IMR-90 (cell line): ENCODE measurements at regions not wholly inside any gene's neighbourhood (a gene's known extent, or its start where the extent isn't known, plus 50 kb on each side); places are given as distances from the start of the nearest gene placed in this dataset.

Source experiments
- ATAC-seq: fragments of 200-7000 bp; cut with Tn5 transposase; 2 replicates; pipeline ENCODE4 v1.9.1; 2020; ENCODE audit warnings: low read depth, mild to moderate bottlenecking, moderate library complexity
- BruUV-seq: library from RNA; stranded (reverse); fragments of 400-500 nt; replicated peaks from 2 replicates; lab custom pipeline; 2021; lab: Mats Ljungman, UMichigan
- CTCF ChIA-PET: fragments of 300-600 bp; formaldehyde crosslinking; extraction: SDS; loops from one replicate; lab custom pipeline; 2021; ENCODE audit warnings: antibody characterized with exemption; lab: Yijun Ruan, JAX
- POLR2A ChIA-PET: fragments of 300-600 bp; sonication (Branson Sonifier 250); formaldehyde crosslinking; loops from one replicate; lab custom pipeline; 2022; ENCODE audit warnings: antibody characterized with exemption; ENCODE audit not compliant: unreplicated experiment; lab: Charles Lee
- DNase-seq: peaks from one replicate; pipeline ENCODE4 v3.0.0; 2013
- H2AFZ ChIP-seq: replicated peaks from 2 replicates; pipeline ENCODE3; 2013; ENCODE audit warnings: low read length, mild to moderate bottlenecking; ENCODE audit not compliant: poor library complexity
- H2AK5ac ChIP-seq: 2 replicates; pipeline ENCODE4 v1.6.1; 2013; ENCODE audit warnings: low read depth, low read length, inconsistent platforms
- H2AK9ac ChIP-seq: replicated peaks from 2 replicates; pipeline ENCODE3; 2013; ENCODE audit warnings: mild to moderate bottlenecking, low read depth, low read length, moderate library complexity; ENCODE audit not compliant: poor library complexity
- H2BK120ac ChIP-seq: 2 replicates; pipeline ENCODE4 v1.6.1; 2013; ENCODE audit warnings: low read depth, low read length, inconsistent platforms
- H2BK15ac ChIP-seq: 3 replicates; pipeline ENCODE4 v1.6.1; 2013; ENCODE audit warnings: low read depth, low read length, inconsistent platforms
- H2BK20ac ChIP-seq: 2 replicates; pipeline ENCODE4 v1.6.1; 2013; ENCODE audit warnings: low read depth, mild to moderate bottlenecking, inconsistent platforms, low read length, moderate library complexity
- H2BK5ac ChIP-seq: 2 replicates; pipeline ENCODE4 v1.6.1; 2013; ENCODE audit warnings: mild to moderate bottlenecking, low read depth, low read length, inconsistent platforms; ENCODE audit not compliant: poor library complexity, severe bottlenecking
- H3K14ac ChIP-seq: replicated peaks from 2 replicates; pipeline ENCODE4 v1.6.1; 2013; ENCODE audit warnings: low read depth, low read length, inconsistent platforms
- H3K18ac ChIP-seq: 2 replicates; pipeline ENCODE4 v1.6.1; 2013; ENCODE audit warnings: low read depth, low read length, control low read depth
- H3K23ac ChIP-seq: 2 replicates; pipeline ENCODE4 v1.6.1; 2013; ENCODE audit warnings: low read depth, low read length, inconsistent platforms
- H3K27ac ChIP-seq: 2 replicates; pipeline ENCODE4 v1.5.1; 2013; ENCODE audit warnings: mild to moderate bottlenecking, control low read depth, low read length; ENCODE audit not compliant: insufficient read depth
- H3K27me3 ChIP-seq: 2 replicates; pipeline ENCODE4 v1.6.1; 2013; ENCODE audit warnings: low read length; ENCODE audit not compliant: control insufficient read depth, insufficient read depth
- H3K36me3 ChIP-seq: 2 replicates; pipeline ENCODE4 v1.6.1; 2013; ENCODE audit warnings: low read length, mixed read lengths; ENCODE audit not compliant: control insufficient read depth, insufficient read depth
- H3K4ac ChIP-seq: 2 replicates; pipeline ENCODE4 v1.6.1; 2013; ENCODE audit warnings: low read depth, low read length, inconsistent platforms
- H3K4me1 ChIP-seq: 2 replicates; pipeline ENCODE4 v1.6.1; 2013; ENCODE audit warnings: low read length, mixed read lengths; ENCODE audit not compliant: control insufficient read depth, insufficient read depth
- H3K4me2 ChIP-seq: 2 replicates; pipeline ENCODE4 v1.6.1; 2013; ENCODE audit warnings: low read depth, mild to moderate bottlenecking, control low read depth, low read length, moderate library complexity
- H3K4me3 ChIP-seq: 2 replicates; pipeline ENCODE4 v1.5.1; 2013; ENCODE audit warnings: low read depth, mild to moderate bottlenecking, control low read depth, low read length, moderate library complexity; ENCODE audit not compliant: insufficient read depth
- H3K56ac ChIP-seq: 2 replicates; pipeline ENCODE4 v1.6.1; 2013; ENCODE audit warnings: low read length, inconsistent platforms; ENCODE audit not compliant: insufficient read depth; ENCODE audit errors: extremely low read depth
- H3K79me1 ChIP-seq, 2 experiments: 2 replicates each; pipeline ENCODE4 v1.6.1; 2013; ENCODE audit warnings: low read length in 2 of 2, inconsistent platforms in 1 of 2, low read depth in 1 of 2
- H3K9ac ChIP-seq: 2 replicates; pipeline ENCODE4 v1.6.1; 2013; ENCODE audit warnings: low read depth, low read length, control low read depth
- H3K9me1 ChIP-seq: 2 replicates; pipeline ENCODE4 v1.6.1; 2013; ENCODE audit warnings: low read length, inconsistent platforms; ENCODE audit not compliant: insufficient read depth
- H3K9me3 ChIP-seq: 2 replicates; pipeline ENCODE4 v1.6.1; 2013; ENCODE audit warnings: low read length; ENCODE audit not compliant: control insufficient read depth, insufficient read depth
- H4K20me1 ChIP-seq: 2 replicates; pipeline ENCODE4 v1.6.1; 2013; ENCODE audit warnings: low read length, inconsistent platforms; ENCODE audit not compliant: insufficient read depth
- H4K5ac ChIP-seq: 2 replicates; pipeline ENCODE4 v1.6.1; 2013; ENCODE audit warnings: mild to moderate bottlenecking, low read depth, low read length, control low read depth
- H4K8ac ChIP-seq, 2 experiments: 2 replicates each; pipeline ENCODE4 v1.6.1; 2013; ENCODE audit warnings: low read depth in 2 of 2, low read length in 2 of 2, control low read depth in 1 of 2, inconsistent platforms in 1 of 2
- H4K91ac ChIP-seq: 2 replicates; pipeline ENCODE4 v1.6.1; 2013; ENCODE audit warnings: low read depth, low read length, inconsistent platforms; ENCODE audit not compliant: insufficient read depth
- BHLHE40 ChIP-seq: fragments of 150-350 bp; IDR thresholded peaks from 2 replicates; pipeline ENCODE4 v1.6.1; 2016; ENCODE audit warnings: mild to moderate bottlenecking, low read depth, low read length
- CEBPB ChIP-seq: IDR thresholded peaks from 2 replicates; pipeline ENCODE4 v1.6.1; 2012; ENCODE audit warnings: low read depth, low read length, improper control_type of control experiment
- CHD1 ChIP-seq: IDR thresholded peaks from 2 replicates; pipeline ENCODE4 v1.6.1; 2012; ENCODE audit warnings: low read depth, low read length, improper control_type of control experiment
- FOS ChIP-seq: fragments of 150-350 bp; IDR thresholded peaks from 2 replicates; pipeline ENCODE4 v1.6.1; 2016; ENCODE audit warnings: low read depth, low read length
- MAFK ChIP-seq: IDR thresholded peaks from 2 replicates; pipeline ENCODE4 v1.6.1; 2012; ENCODE audit warnings: low read depth, low read length, improper control_type of control experiment
- MAZ ChIP-seq: IDR thresholded peaks from 2 replicates; pipeline ENCODE4 v1.6.1; 2012; ENCODE audit warnings: low read depth, mild to moderate bottlenecking, low read length, improper control_type of control experiment, moderate library complexity, borderline replicate concordance
- MXI1 ChIP-seq: IDR thresholded peaks from 2 replicates; pipeline ENCODE4 v1.6.1; 2012; ENCODE audit warnings: low read depth, mild to moderate bottlenecking, low read length, moderate library complexity, borderline replicate concordance
- NFE2L2 ChIP-seq: fragments of 150-350 bp; IDR thresholded peaks from 2 replicates; pipeline ENCODE4 v1.6.1; 2016; ENCODE audit warnings: low read depth, mild to moderate bottlenecking, low read length
- POLR2A ChIP-seq: IDR thresholded peaks from 2 replicates; pipeline ENCODE4 v1.6.1; 2012; ENCODE audit warnings: mild to moderate bottlenecking, low read depth, low read length
- RAD21 ChIP-seq: IDR thresholded peaks from 2 replicates; pipeline ENCODE4 v1.6.1; 2012; ENCODE audit warnings: low read length, improper control_type of control experiment
- RCOR1 ChIP-seq: IDR thresholded peaks from 2 replicates; pipeline ENCODE4 v1.6.1; 2012; ENCODE audit warnings: mild to moderate bottlenecking, low read length, improper control_type of control experiment; ENCODE audit not compliant: insufficient replicate concordance
- RFX5 ChIP-seq: IDR thresholded peaks from 2 replicates; pipeline ENCODE4 v1.8.0; 2012; ENCODE audit warnings: low read depth, mild to moderate bottlenecking, low read length, moderate library complexity
- SMC3 ChIP-seq: fragments of 150-350 bp; IDR thresholded peaks from 2 replicates; pipeline ENCODE4 v1.6.1; 2016; ENCODE audit warnings: low read depth, mild to moderate bottlenecking, antibody characterized with exemption, low read length, moderate library complexity
- dilution Hi-C: fragments of 300-500 bp; cut with HindIII; formaldehyde crosslinking; loops from one replicate; pipeline ENCODE4 v1.14.3; 2018; ENCODE audit warnings: low sequenced_read_pairs; ENCODE audit not compliant: unreplicated experiment
- in situ Hi-C: fragments of 300-500 bp; cut with MboI; formaldehyde crosslinking; loops from 3 replicates; pipeline ENCODE4 v1.14.3; 2019; ENCODE audit warnings: low sequenced_read_pairs, inconsistent platforms, mixed read lengths
- intact Hi-C: fragments of 100-400 bp; cut with micrococcal nuclease; formaldehyde crosslinking; loops from 2 replicates; pipeline ENCODE4 v1.10.0; 2022
- TF ChIP-seq, protein P1 (sequence below): fragments of 150-350 bp; IDR thresholded peaks from 2 replicates; pipeline ENCODE4 v1.6.1; 2016; ENCODE audit warnings: low read depth, mild to moderate bottlenecking, low read length, moderate library complexity, borderline replicate concordance
- TF ChIP-seq, protein P2 (sequence below): fragments of 150-350 bp; IDR thresholded peaks from 2 replicates; pipeline ENCODE4 v1.6.1; 2017; ENCODE audit warnings: mild to moderate bottlenecking, antibody characterized with exemption, low read length, low read depth
- TF ChIP-seq, protein P3 (sequence below): conservative IDR thresholded peaks from 2 replicates; pipeline ENCODE4 v1.5.1; 2012; ENCODE audit warnings: mild to moderate bottlenecking, low read depth, low read length, improper control_type of control experiment

DNA sequence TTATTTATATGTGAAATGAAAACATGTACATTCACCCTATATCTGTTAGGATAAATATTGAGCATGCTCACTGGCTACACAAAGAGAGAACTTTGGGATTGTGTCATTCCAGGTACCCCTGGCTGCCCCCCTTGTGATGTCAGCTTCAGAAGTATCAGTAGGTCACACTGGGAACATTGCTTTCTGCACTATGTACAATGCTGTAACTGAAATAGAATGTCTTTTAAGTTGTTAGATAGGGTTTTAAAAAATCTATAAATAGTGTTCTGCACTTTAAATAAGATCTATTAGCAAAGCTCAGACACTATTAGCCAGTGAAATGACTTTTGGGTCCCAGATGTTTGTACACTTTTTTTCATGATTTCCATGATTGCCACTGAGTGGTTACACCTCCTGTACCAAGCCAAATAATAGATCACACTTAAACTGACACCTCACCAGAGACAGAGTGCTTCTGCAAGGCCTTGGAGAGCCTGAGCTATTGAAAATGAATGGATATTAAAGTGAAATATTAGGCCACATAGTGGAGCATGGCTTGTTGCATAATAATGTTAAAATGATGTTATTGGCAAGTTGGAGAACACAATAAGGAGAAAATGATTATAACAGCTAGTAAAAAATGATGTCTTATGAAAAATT lies 297.0 kb upstream of the NXPH2 start:
- POLR2A ChIA-PET = no interaction called here

More for the DNA sequence above, 297.0 kb upstream of the NXPH2 start:
- dilution Hi-C loops = no loop called here
- Histone ChIP-seq H3K14ac (no peak overlapping the region), H3K9me3 (peaks cover 6% of the 10 kb centered on the region), H3K9me1 (no peaks in the 10 kb centered on the region), H3K9ac (no peak overlapping the region), H4K20me1 (no peaks in the 10 kb centered on the region), H2AFZ (no peak overlapping the region), H4K5ac (no peak overlapping the region), H3K23ac (no peak overlapping the region), H3K4me3 (no peak overlapping the region), H3K27ac (no peak overlapping the region), H3K4me2 (no peak overlapping the region), H3K18ac (no peak overlapping the region), H4K8ac (no peak overlapping the region), H2BK20ac (no peak overlapping the region), H3K4ac (no peak overlapping the region), H3K27me3 (no peaks in the 10 kb centered on the region), H4K91ac (no peak overlapping the region), H2BK15ac (no peak overlapping the region), H2BK5ac (no peak overlapping the region), H2AK5ac (no peak overlapping the region), H2AK9ac (no peak overlapping the region), H2BK120ac (no peak overlapping the region), H3K56ac (no peak overlapping the region), H3K79me1 (no peaks in the 10 kb centered on the region), H3K36me3 (no peaks in the 10 kb centered on the region), H3K4me1 (no peaks in the 10 kb centered on the region)
- in situ Hi-C loops = no loop called here
- intact Hi-C loops = no loop called here
- TF ChIP-seq NFE2L2 (no peak), FOS (no peak), SMC3 (no peak), MXI1 (no peak), POLR2A (no peak), RCOR1 (no peak), CEBPB (no peak), MAFK (no peak), BHLHE40 (no peak), MAZ (no peak), RFX5 (no peak), RAD21 (no peak), CHD1 (no peak)
- TF ChIP-seq, protein P1, sequence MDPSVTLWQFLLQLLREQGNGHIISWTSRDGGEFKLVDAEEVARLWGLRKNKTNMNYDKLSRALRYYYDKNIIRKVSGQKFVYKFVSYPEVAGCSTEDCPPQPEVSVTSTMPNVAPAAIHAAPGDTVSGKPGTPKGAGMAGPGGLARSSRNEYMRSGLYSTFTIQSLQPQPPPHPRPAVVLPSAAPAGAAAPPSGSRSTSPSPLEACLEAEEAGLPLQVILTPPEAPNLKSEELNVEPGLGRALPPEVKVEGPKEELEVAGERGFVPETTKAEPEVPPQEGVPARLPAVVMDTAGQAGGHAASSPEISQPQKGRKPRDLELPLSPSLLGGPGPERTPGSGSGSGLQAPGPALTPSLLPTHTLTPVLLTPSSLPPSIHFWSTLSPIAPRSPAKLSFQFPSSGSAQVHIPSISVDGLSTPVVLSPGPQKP = no peak
- TF ChIP-seq, protein P2, sequence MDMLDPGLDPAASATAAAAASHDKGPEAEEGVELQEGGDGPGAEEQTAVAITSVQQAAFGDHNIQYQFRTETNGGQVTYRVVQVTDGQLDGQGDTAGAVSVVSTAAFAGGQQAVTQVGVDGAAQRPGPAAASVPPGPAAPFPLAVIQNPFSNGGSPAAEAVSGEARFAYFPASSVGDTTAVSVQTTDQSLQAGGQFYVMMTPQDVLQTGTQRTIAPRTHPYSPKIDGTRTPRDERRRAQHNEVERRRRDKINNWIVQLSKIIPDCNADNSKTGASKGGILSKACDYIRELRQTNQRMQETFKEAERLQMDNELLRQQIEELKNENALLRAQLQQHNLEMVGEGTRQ = no peak
- TF ChIP-seq, protein P3, sequence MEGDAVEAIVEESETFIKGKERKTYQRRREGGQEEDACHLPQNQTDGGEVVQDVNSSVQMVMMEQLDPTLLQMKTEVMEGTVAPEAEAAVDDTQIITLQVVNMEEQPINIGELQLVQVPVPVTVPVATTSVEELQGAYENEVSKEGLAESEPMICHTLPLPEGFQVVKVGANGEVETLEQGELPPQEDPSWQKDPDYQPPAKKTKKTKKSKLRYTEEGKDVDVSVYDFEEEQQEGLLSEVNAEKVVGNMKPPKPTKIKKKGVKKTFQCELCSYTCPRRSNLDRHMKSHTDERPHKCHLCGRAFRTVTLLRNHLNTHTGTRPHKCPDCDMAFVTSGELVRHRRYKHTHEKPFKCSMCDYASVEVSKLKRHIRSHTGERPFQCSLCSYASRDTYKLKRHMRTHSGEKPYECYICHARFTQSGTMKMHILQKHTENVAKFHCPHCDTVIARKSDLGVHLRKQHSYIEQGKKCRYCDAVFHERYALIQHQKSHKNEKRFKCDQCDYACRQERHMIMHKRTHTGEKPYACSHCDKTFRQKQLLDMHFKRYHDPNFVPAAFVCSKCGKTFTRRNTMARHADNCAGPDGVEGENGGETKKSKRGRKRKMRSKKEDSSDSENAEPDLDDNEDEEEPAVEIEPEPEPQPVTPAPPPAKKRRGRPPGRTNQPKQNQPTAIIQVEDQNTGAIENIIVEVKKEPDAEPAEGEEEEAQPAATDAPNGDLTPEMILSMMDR = no peak
- DNase-seq = no peak
- CTCF ChIA-PET = no interaction called here
- no TSS peak for BruUV-seq
- ATAC-seq = no peak
